SK-N-MC (cell line): ENCODE measurements at regions not wholly inside any gene's neighbourhood (a gene's known extent, or its start where the extent isn't known, plus 50 kb on each side); places are given as distances from the start of the nearest gene placed in this dataset.
A peak's percentile ranks its signal among the peaks of the same experiment; 100 is the strongest.

ENCODE experiments used
- DNase-seq: peaks from one replicate; pipeline ENCODE4 v3.0.0-alpha.2; 2011; ENCODE audit warnings: low read depth, low spot score
- H3K27ac ChIP-seq: fragments of 200-600 bp; sonication (generic); 2 replicates; pipeline ENCODE4 v1.5.1; 2016; ENCODE audit warnings: mixed run types
- H3K36me3 ChIP-seq: fragments of 200-600 bp; sonication (generic); 2 replicates; pipeline ENCODE4 v1.6.1; 2017; ENCODE audit warnings: antibody characterized with exemption, low read length, mixed read lengths; ENCODE audit not compliant: insufficient read depth
- H3K4me3 ChIP-seq: fragments of 200-600 bp; sonication (generic); 2 replicates; pipeline ENCODE4 v1.5.1; 2016
- H3K9ac ChIP-seq: fragments of 200-600 bp; sonication (generic); 2 replicates; pipeline ENCODE4 v1.8.0; 2017; ENCODE audit warnings: mixed run types, mixed read lengths; ENCODE audit not compliant: insufficient read length
- H3K9me3 ChIP-seq: fragments of 200-600 bp; sonication (generic); 2 replicates; pipeline ENCODE4 v1.6.1; 2017; ENCODE audit warnings: low read depth, mild to moderate bottlenecking, antibody characterized with exemption, low read length, moderate library complexity, mixed read lengths
- EZH2 ChIP-seq: fragments of 200-600 bp; sonication (generic); IDR thresholded peaks from one replicate; pipeline ENCODE4 v1.6.1; 2017; ENCODE audit warnings: antibody characterized with exemption
- FOXP2 ChIP-seq: optimal IDR thresholded peaks from 2 replicates; pipeline ENCODE3; 2011; ENCODE audit warnings: mild to moderate bottlenecking, moderate library complexity; ENCODE audit not compliant: insufficient read depth; ENCODE audit errors: extremely low read length, control extremely low read depth
- POLR2AphosphoS5 ChIP-seq: IDR thresholded peaks from 2 replicates; pipeline ENCODE4 v1.6.1; 2012; ENCODE audit warnings: mild to moderate bottlenecking, low read depth, low read length, borderline replicate concordance

DNA sequence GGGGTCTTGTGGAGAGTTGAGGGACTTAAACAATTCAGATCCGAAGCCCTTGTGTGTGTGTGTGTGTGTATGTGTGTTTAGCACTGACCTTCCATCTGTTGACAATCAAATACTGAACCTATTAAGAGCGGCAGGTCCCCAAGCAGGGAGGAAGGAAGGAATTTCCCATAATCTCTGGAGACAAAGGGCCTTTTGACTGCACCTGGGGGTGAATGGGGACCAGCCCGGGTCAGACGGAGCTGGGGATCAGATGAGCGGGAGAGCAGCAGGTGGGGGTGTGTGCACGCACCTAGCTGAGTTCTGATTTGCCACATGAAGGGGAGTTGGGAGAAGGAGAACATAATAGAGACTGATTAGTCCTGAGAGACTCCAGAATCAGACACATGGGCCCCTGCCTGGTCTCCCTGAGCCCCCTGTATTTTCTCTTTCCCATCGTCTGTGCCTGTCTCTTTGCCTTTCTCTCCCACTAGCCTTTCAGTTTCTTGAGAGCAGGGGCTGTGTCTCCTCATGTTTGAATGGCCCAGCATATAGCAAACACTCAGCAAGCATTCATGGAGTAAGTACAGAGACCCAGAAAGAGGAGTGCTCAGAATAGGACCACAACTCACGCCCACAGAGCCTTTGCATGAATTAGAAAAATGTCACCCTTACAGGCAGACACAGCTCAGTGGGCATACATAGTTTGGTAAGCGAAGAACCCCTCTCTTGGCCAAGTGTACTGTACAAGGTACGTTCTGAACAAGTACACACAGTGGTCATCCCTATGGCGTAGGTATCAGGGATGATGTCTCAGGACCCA, 288.3 kb upstream of the HABP2 start:
- Histone ChIP-seq H3K36me3 (no peaks in the 10 kb centered on the region), H3K9me3 (no peaks in the 10 kb centered on the region), H3K27ac (no peak overlapping the region), H3K9ac (no peak overlapping the region), H3K4me3 (no peak overlapping the region)
- no peak for TF ChIP-seq POLR2AphosphoS5
- no peak for TF ChIP-seq EZH2
- no peak for TF ChIP-seq FOXP2
- DNase-seq = no peak

DNA sequence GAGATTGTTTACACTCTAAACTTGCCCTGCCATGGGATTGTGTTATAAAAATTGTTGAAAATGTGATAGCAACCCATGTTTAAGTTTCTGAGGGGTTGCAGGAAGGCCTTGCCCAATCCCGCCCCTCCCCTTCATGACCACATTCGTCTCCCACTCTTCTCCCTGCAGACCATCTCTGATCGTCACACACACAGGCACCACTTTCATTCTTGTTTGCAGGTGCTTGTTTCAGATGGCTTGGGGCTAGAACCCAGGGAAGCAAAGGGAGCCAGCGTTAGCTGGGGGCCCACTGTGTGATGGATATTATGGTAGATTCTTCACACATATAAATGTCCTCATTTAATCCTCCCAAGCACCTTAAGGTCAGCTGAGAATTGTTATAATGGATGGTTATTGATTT, 286.7 kb upstream of the HABP2 start:
- Histone ChIP-seq H3K4me3 (no peak overlapping the region), H3K9ac (no peak overlapping the region), H3K36me3 (no peaks in the 10 kb centered on the region), H3K27ac (no peak overlapping the region), H3K9me3 (no peaks in the 10 kb centered on the region)
- DNase-seq = no peak
- TF ChIP-seq EZH2 (no peak), POLR2AphosphoS5 (no peak), FOXP2 (no peak)

DNA sequence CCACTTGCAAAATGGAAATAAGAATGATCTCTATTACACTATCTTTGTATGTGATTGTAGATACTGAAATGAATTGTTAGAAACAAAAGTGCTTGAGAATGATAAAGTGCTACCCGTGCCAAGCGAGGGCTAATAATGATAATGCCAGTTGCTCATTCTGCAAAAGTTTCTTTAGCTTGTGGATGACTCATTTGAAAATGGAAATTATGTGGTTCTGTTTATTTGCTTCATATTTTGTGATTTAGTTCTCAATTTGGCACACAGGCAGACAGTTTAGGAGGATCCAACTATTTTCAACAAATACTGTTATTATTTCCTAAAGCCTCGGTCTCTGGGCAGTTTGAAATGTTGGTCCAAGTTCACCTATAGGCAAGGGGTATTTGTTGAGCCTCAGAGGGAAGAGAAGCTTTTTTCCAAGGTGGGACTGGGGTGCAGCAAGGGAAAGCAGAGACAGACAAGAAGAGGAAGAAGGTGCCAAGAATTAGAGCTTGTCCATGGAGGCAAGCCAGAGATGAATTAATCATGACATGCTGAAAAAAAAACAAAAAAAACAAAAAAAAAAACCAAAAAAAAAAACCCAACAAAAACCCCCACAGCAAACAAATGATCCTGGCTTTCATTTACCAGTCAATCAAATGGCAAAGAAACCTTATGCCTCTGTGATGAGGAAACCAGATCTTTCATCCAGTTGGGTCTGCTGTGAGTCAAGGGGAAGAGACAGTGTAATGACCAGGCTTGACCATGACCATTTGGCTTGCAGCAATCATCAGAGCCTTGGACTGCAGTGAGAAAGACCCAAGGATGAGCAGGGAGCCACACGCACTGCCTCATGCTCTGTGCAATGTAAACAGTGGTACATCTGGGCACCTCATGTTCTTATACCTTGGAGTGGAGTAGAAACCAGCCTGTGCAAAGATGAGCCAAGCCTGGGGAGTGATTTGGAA, 285.0 kb upstream of the HABP2 start:
- Histone ChIP-seq H3K36me3 (no peaks in the 10 kb centered on the region), H3K27ac (no peak overlapping the region), H3K9ac (no peak overlapping the region), H3K4me3 (no peak overlapping the region), H3K9me3 (no peaks in the 10 kb centered on the region)
- no peak for DNase-seq
- TF ChIP-seq FOXP2 = no peak
- no peak for TF ChIP-seq POLR2AphosphoS5
- no peak for TF ChIP-seq EZH2

DNA sequence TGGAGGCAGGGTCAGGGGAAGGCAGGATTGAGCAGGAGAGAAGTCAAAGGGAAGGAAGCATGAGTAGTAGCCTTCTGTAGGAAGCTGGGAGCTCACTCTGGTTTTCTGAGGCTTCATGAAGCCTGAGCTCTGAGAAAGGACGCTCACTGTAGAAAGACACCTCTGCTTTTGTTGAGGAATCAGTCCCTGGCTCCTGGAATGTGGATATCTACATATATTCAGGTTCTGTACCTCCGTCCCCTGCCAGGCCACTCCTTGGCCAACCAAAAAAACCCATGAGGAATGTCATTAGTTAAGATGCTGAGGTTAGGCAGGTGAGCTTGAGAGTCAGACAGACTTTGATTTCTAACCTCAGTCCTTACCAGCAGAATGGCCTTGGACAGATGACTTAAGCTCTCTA, 283.5 kb upstream of the HABP2 start:
- Histone ChIP-seq H3K27ac (no peak overlapping the region), H3K36me3 (no peaks in the 10 kb centered on the region), H3K9me3 (no peaks in the 10 kb centered on the region), H3K9ac (no peak overlapping the region), H3K4me3 (no peak overlapping the region)
- TF ChIP-seq POLR2AphosphoS5 (no peak), EZH2 (no peak), FOXP2 (no peak)
- DNase-seq = no peak

GRCh38 chr10:113272511-113272910, 280.3 kb upstream of the HABP2 start:
- Histone ChIP-seq H3K36me3 (no peaks in the 10 kb centered on the region), H3K4me3 (no peak overlapping the region), H3K9ac (no peak overlapping the region), H3K27ac (no peak overlapping the region), H3K9me3 (no peaks in the 10 kb centered on the region)
- no peak for DNase-seq
- TF ChIP-seq POLR2AphosphoS5 (no peak), EZH2 (no peak), FOXP2 (no peak)

- Histone ChIP-seq H3K36me3 (no peaks in the 10 kb centered on the region), H3K9ac (no peak overlapping the region), H3K9me3 (no peaks in the 10 kb centered on the region), H3K27ac (peak overlapping the region; percentile 87), H3K4me3 (peak overlapping the region; percentile 42; the same call in 1 of the 2 replicates)
- no peak for DNase-seq
- TF ChIP-seq POLR2AphosphoS5 = no peak
- TF ChIP-seq FOXP2 = no peak
- no peak for TF ChIP-seq EZH2
Observed at GRCh38 chr10:113273181-113274163, 279.4 kb upstream of the HABP2 start.

GRCh38 chr10:113274176-113274829, 278.6 kb upstream of the HABP2 start:
- Histone ChIP-seq H3K27ac (peak overlapping the region; percentile 87), H3K9me3 (no peaks in the 10 kb centered on the region), H3K36me3 (no peaks in the 10 kb centered on the region), H3K4me3 (peak overlapping the region; percentile 42; the same call in 1 of the 2 replicates), H3K9ac (no peak overlapping the region)
- TF ChIP-seq FOXP2 = no peak
- no peak for DNase-seq
